GM19239 (cell line): ENCODE measurements at regions not wholly inside any gene's neighbourhood (a gene's known extent, or its start where the extent isn't known, plus 50 kb on each side); places are given as distances from the start of the nearest gene placed in this dataset.
"Not testable (repeated sequence)": the region's sequence is repeated elsewhere in the genome, so short reads cannot be mapped to it uniquely, and the experiment has no call there.

Source experiments
- DNase-seq: peaks from one replicate; pipeline ENCODE4 v3.0.0; 2011; ENCODE audit warnings: low spot score; ENCODE audit not compliant: insufficient read length
- FAIRE-seq: peaks from 2 replicates; lab custom pipeline; 2011; peaks lifted over from hg19 to GRCh38; lab: Jason Lieb, UNC

DNA sequence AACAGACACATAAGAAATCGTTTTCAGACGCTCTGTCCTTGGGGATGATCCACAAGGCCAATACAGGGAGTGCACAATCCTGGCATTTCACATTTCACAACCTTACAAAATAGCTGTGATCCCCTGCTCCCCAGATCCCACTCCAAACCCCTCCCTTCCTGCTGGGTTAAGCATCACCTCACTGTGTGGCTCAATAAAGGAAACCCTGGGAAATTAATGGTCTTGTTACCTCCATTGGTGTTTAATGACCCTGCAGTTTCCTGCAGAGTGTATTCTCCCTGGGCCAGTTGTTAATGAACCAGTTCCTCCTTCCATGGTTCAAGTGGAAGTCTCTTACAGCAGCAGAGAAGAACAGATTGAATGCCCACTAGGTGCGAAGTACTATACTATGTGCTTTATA is 334.7 kb downstream of the OMA1 start:
- FAIRE-seq = no peak
- no peak for DNase-seq

DNA sequence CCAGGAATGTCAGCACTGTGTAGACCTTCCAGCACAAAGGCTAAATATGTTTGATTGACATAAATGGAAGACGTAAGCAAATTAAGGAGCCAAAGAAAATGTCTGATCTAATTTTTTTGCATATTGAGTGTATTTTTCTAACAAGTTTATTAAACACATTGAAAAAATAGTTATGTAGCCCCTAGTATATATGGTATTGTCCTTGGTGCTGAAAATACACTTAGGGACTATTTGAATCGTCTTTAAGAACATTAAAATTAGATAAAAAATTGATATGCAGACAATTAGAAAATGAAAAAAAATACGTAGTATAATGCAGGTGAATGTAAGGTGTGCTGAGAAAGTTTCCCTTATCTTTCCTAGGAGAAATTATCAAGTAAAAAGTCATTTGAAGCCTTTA is 337.0 kb downstream of the OMA1 start:
- DNase-seq (no peak), FAIRE-seq (no peak)

DNA sequence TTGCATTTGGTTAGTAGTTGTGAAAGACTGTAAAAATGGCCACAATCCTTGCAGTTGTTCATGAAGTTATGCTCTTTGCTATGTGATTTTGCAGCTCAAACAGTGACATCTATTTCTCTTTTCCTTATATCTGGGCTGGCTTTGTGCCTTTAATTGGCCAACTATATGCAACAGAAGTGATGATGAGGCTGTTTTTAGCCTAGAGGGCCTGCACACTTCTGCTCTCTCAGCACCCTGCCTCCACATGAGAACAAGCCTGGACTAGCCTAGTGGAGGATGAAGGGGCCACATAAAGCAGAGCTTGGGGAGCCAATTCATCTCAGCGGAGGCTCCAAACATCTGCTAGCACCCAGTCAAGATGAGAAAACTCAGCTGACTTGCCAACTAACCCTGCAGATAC is 339.8 kb downstream of the OMA1 start:
- FAIRE-seq (no peak), DNase-seq (no peak)

DNA sequence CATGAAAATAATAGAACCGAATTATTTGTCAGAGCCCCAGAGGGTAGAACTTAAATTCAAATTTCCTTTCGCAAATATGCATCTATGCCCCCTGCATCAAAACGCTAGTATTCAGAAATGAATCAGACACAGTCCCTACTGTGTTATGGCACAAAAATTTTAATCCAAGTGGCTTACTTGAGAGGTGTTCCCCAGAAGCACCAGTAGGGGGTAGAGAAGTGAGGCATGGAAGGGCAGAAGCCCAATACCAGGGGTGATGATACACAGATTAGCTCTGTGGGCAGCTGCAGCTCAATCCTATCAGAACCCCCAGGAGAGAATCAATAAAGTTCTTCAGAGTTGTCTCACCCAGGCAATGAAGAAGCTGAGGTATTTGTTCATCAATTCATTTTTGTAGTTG is 342.2 kb downstream of the OMA1 start:
- DNase-seq = peak; percentile 1
- no peak for FAIRE-seq

DNA sequence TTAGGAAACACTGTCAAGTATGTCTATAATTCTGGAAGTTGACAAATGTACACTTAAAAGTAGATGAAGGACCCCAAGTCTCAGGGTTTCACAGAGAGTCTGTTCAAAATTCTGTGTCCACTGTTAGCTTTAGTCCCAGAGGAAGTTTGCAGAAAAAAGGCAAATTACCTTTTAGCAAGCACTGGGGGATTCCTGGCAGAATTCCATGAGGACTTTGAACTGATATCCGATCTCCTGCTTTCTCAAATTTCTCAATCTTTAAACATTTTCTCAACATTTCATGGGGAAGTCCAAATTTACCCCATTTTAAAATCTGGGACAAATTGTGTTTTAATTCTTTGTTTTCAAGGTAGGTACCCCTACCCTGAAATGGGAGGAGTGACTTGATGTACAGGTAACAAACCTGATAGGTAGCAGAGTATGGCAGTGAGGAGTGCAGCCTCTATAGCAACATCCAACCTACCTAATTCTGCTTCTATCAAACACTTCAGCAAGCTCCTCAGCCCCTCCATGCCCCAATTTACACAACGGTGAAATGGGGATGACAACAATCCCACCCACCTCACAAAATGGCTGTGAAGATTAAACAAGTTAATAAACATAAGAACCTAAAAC is 344.9 kb downstream of the OMA1 start:
- no peak for FAIRE-seq
- DNase-seq = no peak

DNA sequence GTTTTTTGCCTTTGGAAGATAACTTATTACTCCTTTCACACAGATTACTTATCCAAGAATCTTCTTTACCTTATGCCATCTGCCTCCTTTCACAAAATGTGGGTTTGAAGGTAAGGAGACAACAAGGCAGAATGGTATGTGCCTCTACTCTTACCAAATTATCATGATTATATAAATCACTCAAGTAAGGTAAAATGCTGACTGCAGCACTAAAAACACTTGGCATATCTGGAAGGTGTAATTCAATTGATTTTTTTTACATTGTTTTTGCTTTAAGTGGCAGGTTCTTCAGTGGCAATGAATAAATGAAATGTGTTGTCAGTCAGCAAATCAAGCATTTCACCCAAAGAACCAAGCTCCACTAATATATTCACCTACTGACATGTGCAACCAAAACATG is 346.1 kb downstream of the OMA1 start:
- FAIRE-seq = no peak
- DNase-seq = no peak

DNA sequence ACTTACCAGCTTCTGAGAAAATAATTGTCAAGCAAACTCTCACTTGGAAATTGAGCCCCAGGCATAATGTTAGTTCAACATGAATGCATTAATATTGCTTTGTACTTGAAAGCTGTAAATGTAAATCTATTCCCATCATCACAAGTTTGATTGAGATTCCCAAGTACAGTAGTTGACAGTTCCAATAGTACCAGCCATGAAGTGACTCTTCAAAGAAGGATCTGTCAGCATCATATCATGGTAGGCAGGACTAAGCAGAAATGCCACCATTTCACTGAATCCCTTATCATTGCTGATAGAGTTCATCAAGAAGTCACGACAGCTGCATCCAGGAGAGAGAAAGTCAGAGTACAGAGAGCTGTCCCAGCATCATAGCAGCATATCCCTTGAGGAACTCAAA is 348.7 kb downstream of the OMA1 start:
- no peak for DNase-seq
- no peak for FAIRE-seq

DNA sequence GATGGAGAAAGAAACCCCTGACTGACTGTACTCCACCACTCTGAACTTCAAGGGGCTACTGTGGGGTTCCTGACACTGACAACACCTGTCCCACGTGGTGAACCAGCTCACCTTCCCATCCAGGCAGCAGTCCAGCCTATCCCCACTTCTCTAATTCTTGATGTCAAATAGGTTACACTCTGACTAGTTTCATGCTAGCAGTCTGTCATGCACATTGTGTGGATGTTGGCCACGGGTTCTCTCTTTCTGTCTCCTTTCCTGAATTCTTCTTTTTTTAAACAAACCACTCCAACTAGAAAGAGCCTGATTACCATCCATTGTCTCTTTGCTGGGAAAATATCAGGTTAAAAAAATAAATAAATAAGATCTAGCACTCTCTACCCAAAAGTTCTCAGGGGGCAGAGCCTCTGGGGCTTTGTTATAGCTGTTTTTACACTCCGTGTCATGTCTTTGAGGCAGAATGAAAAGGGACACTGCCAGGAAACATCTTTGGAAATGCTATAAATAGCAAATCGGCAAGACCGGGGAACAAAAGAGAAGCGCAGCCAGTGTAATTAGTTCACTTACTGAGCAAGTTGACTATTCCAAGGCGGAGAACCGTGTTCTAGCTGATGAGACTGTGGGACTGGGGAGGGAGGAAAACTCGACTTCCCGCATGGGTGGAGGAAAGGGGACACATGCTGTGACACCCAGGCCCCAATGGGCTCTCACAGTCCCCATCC is 356.1 kb downstream of the OMA1 start:
- FAIRE-seq = no peak
- no peak for DNase-seq

DNA sequence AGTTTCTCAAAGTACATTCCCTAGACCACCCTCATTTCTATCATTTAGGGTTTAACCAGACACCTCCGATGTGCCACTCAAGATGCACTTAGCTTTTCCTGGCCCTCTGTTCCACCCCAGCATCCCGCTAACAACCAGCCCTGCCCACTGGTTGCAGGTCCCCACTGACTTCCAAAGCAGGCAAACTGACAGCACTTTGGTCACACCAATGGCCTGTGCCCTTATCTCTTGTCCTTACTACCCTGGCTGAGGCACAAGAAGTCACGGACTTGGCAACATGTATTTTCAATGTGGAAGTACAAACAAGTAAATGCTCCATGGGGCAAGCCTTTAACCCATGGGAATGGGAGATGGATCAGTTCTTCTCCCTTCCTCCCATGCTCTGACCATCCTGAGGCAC is 357.1 kb downstream of the OMA1 start:
- no peak for FAIRE-seq
- no peak for DNase-seq

DNA sequence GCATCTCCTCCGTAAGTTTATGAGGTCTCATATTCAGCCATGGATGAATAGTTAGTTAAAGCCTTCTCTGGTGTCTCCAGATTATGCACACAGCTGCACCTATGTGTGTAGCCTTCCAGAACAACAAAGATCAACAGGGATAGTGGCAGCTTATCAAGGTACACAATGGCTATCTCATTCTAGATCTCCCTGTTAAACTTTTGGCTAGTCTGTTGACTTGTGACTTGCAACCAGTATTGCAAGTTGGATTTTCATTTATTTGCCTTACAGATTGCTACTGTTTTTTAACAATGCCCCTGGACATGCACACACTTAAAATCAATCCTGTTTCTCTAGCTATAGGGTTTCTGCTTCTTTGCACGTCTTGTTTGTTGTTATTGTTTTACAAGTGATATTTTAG is 363.2 kb downstream of the OMA1 start:
- FAIRE-seq (no peak), DNase-seq (no peak)

DNA sequence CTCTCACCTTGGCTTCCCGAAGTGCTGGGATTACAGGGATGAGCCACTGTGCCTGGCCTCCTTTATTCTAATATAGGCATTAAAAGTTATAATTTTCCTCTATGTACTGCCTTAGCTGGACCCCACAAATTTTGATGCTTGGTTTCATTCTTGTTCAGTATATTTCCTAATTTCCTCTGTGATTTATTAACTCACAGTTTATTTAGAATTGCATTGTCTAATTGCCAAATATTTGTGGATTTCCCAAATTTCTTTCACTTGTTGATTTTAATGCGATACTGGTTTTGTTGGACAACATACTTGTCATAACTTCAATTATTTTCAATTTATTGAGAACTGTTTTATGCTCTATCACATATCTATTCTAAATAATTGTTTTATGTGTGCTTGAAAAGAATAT is 366.0 kb downstream of the OMA1 start:
- DNase-seq (no peak), FAIRE-seq (no peak)

DNA sequence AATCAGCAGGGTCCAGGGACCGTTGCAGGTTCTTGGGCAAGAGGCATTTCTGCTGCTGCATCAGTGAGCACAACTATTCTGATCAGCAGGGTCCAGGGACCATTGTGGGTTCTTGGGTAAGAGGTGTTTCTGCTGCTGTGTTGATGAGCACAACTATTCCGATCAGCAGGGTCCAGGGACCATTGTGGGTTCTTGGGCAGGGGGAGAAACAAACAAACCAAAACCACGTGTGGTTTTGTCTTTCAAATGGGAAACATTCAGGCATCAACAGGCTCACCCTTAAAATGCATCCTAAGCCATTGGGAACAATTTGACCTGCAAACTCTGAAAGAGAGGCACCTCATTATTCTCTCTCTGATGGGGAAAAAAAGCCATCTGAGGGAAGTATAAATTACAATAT is 377.4 kb downstream of the OMA1 start:
- DNase-seq, FAIRE-seq: not testable (repeated sequence)

DNA sequence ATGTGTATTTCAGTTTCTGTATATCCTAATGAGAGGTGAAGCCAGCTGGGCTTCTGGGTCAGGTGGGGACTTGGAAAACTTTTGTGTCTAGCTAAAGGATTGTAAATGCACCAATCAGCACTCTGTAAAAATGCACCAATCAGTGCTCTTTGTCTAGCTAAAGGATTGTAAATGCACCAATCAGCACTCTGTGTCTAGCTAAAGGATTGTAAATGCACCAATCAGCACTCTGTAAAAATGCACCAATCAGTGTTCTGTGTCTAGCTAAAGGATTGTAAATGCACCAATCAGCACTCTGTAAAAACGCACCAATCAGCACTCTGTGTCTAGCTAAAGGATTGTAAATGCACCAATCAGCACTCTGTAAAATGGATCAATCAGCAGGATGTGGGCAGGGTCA is 379.4 kb downstream of the OMA1 start:
- not testable (repeated sequence) for FAIRE-seq

DNA sequence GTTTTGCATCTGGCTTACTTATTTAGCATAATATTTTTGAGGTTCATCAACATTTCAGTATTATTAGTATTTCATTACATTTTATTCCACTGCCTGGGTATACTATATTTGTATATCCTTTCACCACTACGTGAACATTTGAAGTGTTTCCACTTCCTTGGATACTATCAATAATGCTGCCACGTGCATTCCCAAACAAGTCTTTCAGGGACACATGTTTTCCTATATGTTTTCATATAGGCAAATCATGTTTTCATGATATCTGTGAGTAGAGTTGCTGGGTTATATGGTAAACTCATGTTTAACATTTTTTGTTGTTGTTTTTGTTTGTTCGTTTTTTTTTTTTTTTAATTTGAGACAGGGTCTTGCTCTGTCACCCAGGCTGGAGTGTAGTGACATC is 380.1 kb downstream of the OMA1 start:
- FAIRE-seq = no peak
- no peak for DNase-seq

More for the DNA sequence above, 379.4 kb downstream of the OMA1 start:
- DNase-seq = not testable (repeated sequence)

DNA sequence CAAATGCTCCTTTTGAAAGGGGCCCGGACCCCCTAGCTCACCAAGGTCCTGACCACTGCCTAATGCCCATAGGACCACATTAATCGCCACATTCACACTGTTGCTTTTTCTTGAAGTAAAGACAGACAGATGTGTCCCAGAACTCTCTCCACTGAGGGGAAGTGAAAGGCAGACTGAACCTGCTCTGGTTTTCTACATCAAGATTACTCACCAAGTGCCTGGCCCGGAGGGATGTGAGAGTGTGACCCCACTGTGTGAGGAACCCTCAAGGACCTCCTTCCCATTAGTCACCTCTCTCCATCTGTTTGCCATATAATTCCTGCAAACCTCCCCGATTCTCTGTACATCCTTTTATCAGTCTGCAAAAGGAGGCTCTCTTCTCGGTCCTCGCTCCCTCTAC is 381.5 kb downstream of the OMA1 start:
- DNase-seq (no peak), FAIRE-seq (no peak)

DNA sequence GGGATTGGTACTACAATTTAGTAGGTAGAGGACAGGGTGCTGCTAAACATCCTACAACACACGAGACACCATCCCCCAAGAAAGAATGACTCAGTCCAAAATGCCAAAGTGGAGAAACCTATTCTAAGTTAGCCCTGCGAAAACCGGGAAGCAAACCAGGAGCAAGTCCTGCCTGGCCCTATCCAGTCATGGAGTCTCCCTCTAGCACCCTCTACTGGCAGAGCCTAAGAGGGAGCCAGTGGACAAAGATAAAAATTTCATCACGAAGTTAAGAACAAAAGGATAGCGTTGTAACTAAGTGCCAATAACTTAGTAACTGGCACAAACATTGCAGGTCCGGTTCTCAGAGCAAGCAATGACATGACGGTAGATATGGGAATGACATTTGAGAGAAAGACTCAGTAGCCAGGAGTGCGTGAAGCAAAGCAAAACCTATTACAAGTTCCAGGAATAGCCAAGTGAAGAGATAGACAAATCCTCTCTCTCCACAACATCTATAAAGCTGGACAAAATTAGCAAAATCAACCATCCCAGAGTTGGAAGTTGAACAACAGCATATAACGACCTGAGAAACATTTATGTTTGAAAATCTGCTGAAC is 383.5 kb downstream of the OMA1 start:
- no peak for DNase-seq
- FAIRE-seq = peak; percentile 56

DNA sequence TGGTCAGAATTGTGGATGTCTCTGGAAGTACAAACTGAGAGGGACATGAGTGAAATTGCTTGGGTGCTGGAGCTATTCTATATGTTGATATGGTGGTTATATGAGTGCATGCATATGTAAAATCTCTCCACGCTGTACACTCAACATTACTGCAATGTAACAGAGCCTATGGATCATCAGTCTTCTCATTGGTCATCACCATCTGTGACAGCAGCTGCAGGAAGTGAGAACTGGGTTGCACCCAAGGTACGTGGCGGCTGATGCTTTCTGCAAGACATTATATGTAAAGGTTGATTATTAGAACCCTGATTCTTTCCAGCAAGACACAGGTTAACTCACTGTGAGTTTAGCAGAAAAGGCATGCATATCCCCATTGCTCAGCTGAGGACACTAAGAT is 387.1 kb downstream of the OMA1 start:
- FAIRE-seq = no peak
- no peak for DNase-seq

DNA sequence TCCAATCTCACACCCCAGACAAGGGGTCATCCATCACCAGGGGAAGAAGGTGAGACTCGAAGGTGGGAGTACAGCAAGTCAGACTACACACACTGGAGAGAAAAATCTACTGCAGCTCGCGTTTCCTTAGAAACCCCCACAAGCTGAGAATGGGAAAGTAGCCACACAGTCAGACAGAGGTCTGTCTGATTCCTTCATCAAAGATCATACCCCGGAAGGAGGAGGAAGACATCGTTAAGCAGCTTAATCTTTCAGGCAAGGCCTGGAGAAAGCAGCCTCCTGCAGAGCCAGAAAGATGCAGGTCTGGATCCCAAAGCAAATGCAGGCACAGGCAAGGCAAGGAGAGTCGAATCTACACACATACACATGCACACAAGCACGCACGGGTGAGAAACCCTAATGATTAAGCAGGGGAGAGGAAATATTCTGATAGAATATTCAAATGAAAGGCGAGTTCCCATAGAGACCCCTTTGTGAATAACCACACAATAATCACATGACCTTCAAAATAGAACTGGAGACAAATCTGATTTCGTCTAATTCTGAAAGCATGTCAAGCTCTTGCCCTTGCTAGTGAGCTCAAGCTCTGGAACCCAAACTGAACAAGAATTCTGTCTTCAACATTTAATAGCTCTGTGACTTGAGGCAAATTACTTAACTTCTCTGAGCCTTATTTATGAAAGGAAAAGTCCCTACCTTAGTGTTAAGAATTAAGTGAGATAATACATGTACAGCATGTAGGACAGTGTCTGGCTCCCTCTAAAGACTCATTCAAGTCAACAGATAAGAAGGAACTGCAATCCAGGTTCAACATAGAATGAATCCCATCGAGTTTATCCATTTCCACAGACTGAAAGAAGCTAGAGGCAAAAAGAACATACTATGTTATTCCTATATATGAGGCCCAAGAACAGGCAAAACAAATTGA is 387.8 kb downstream of the OMA1 start:
- DNase-seq (no peak), FAIRE-seq (no peak)

DNA sequence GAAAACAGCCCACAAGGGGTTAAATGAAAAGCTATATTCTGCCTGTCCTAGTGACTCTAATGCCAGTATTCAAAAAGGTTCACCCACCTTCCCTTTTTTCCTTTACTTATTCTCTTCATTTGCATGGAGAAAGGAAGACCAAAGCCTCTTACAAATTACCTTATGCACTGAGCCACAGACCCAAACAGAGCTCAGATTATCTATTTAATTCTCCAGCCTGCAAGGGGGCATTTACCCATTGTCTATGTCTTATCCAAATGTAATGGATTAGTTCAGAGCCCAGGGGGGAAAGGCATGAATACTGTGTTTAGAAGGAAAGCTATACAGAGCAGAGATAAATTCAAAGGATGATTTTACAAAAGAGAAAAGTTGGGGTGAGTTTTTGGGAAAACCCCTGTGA is 388.5 kb downstream of the OMA1 start:
- DNase-seq = no peak
- FAIRE-seq = no peak

DNA sequence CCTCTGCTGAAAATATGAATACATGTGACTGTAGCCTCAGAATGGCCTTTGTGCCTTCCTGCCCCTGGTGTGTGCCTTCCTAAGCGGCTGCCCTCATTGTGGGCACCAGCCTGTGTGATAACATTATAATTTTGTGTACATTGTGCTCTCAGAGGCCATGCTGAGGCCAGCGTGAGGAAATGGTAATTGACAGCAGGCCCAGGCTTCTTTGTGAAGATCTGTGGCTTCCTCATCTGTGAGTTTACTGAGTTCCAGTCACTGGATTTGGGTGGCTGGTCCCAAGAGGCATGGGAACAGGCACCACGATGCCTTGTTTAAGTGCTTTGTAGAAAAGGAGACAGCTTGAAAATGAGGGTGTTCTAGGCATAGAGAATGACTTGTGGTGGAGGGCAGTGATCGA is 389.3 kb downstream of the OMA1 start:
- DNase-seq = no peak

DNA sequence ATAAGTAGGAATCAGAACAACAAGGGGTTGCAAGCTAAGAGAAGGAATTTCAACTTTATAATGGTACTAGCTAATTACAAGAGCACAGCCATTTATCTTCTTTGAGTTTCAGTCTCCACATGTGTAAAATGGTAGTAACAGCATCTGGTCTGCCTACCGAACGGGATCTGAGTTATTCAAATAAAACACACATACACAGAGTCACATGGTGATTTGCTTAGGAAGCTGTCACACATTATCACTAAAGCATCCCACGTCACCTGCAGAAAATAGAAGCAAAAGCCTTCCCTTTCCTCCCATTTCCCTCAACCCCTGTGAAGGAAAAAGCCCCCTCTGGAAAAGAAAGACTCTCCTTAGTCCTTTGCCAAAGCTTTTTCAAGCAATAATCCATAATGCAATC is 389.7 kb downstream of the OMA1 start:
- DNase-seq (no peak), FAIRE-seq (no peak)

More for the DNA sequence above, 389.3 kb downstream of the OMA1 start:
- no peak for FAIRE-seq
